ENCODE measurements at regions not wholly inside any gene's neighbourhood (a gene's known extent, or its start where the extent isn't known, plus 50 kb on each side); places are given as distances from the start of the nearest gene placed in this dataset.
A peak's percentile ranks its signal among the peaks of the same experiment; 100 is the strongest.

- DNase-seq = no peak
These were observed 466.0 kb upstream of the ADAMTS16 start for GRCh38 chr5:4674166-4674565.

- no peak for DNase-seq
These were observed 463.2 kb upstream of the ADAMTS16 start for GRCh38 chr5:4676934-4677333.

GRCh38 chr5:4684946-4685345, 455.2 kb upstream of the ADAMTS16 start:
- no peak for DNase-seq

GRCh38 chr5:4698596-4698995, 441.5 kb upstream of the ADAMTS16 start:
- DNase-seq = no peak

- no peak for DNase-seq
These were observed 440.5 kb upstream of the ADAMTS16 start for GRCh38 chr5:4699592-4699991.

GRCh38 chr5:4700069-4700468, 440.1 kb upstream of the ADAMTS16 start:
- peak in 1 of 2 donors; percentile 30 for DNase-seq

- DNase-seq = no peak
These were observed 439.3 kb upstream of the ADAMTS16 start for GRCh38 chr5:4700871-4701270.

GRCh38 chr5:4703931-4704458, 436.1 kb upstream of the ADAMTS16 start:
- no peak for DNase-seq

- DNase-seq = no peak
These were observed 435.2 kb upstream of the ADAMTS16 start for GRCh38 chr5:4704951-4705350.

GRCh38 chr5:4716781-4717180, 423.3 kb upstream of the ADAMTS16 start:
- no peak for DNase-seq

GRCh38 chr5:4717446-4717845, 422.7 kb upstream of the ADAMTS16 start:
- no peak for DNase-seq

- no peak for DNase-seq
These were observed 419.3 kb upstream of the ADAMTS16 start for GRCh38 chr5:4720831-4721230.

GRCh38 chr5:4722886-4723285, 417.2 kb upstream of the ADAMTS16 start:
- no peak for DNase-seq

- no peak for DNase-seq
These were observed 414.5 kb upstream of the ADAMTS16 start for GRCh38 chr5:4725594-4725993.

GRCh38 chr5:4730279-4730678, 409.9 kb upstream of the ADAMTS16 start:
- no peak for DNase-seq

GRCh38 chr5:4734348-4734747, 405.8 kb upstream of the ADAMTS16 start:
- no peak for DNase-seq

GRCh38 chr5:4735261-4735660, 404.9 kb upstream of the ADAMTS16 start:
- DNase-seq = no peak

GRCh38 chr5:4737868-4738267, 402.3 kb upstream of the ADAMTS16 start:
- DNase-seq = no peak

- no peak for DNase-seq
These were observed 401.8 kb upstream of the ADAMTS16 start for GRCh38 chr5:4738298-4738697.

GRCh38 chr5:4740156-4740555, 400.0 kb upstream of the ADAMTS16 start:
- no peak for DNase-seq

GRCh38 chr5:4758550-4758949, 381.6 kb upstream of the ADAMTS16 start:
- DNase-seq = no peak

GRCh38 chr5:4758996-4759395, 381.1 kb upstream of the ADAMTS16 start:
- DNase-seq = no peak

GRCh38 chr5:4762316-4762715, 377.8 kb upstream of the ADAMTS16 start:
- DNase-seq = no peak

GRCh38 chr5:4765411-4765810, 374.7 kb upstream of the ADAMTS16 start:
- DNase-seq = no peak

- no peak for DNase-seq
These were observed 374.0 kb upstream of the ADAMTS16 start for GRCh38 chr5:4766101-4766500.

GRCh38 chr5:4772591-4772990, 367.5 kb upstream of the ADAMTS16 start:
- no peak for DNase-seq

Data from stimulated activated CD4-positive, alpha-beta T cell treated with anti-CD3 and anti-CD28 coated beads, Interleukin-2, amount 100 ng/mL, for 24 hours (primary cell).